CD8-positive, alpha-beta memory T cell (primary cell): ENCODE measurements at regions not wholly inside any gene's neighbourhood (a gene's known extent, or its start where the extent isn't known, plus 50 kb on each side); places are given as distances from the start of the nearest gene placed in this dataset.

Source experiments
- CTCF ChIA-PET: fragments of 350-600 bp; sonication (Branson Sonifier 250); formaldehyde crosslinking; loops from one replicate; lab custom pipeline; 2021; ENCODE audit warnings: antibody characterized with exemption; lab: Charles Lee
- POLR2A ChIA-PET: fragments of 350-600 bp; sonication (Branson Sonifier 250); formaldehyde crosslinking; loops from one replicate; lab custom pipeline; 2021; ENCODE audit warnings: antibody characterized with exemption; lab: Charles Lee
- DNase-seq, 5 donors: peaks; one replicate each; pipeline versions ENCODE4 v3.0.0 to v3.0.0-alpha.2; 2020 to 2022; ENCODE audit warnings: mixed read lengths in 1 of 5
- H3K27ac ChIP-seq: one replicate; pipeline ENCODE4 v1.7.0; 2013; ENCODE audit warnings: low read depth, mild to moderate bottlenecking, low read length, moderate library complexity
- H3K27me3 ChIP-seq: 2 replicates; pipeline ENCODE4 v1.7.0; 2013; ENCODE audit warnings: low read length, mild to moderate bottlenecking; ENCODE audit not compliant: insufficient read depth, poor library complexity, severe bottlenecking
- H3K36me3 ChIP-seq: 2 replicates; pipeline ENCODE4 v1.7.0; 2013; ENCODE audit warnings: mild to moderate bottlenecking, low read length, moderate library complexity; ENCODE audit not compliant: insufficient read depth
- H3K4me1 ChIP-seq: 2 replicates; pipeline ENCODE4 v1.7.0; 2013; ENCODE audit warnings: mild to moderate bottlenecking, low read length, moderate library complexity; ENCODE audit not compliant: insufficient read depth
- H3K4me3 ChIP-seq: 2 replicates; pipeline ENCODE4 v1.7.0; 2013; ENCODE audit warnings: mild to moderate bottlenecking, low read length
- H3K9me3 ChIP-seq: 2 replicates; pipeline ENCODE4 v1.7.0; 2013; ENCODE audit warnings: mild to moderate bottlenecking, low read length
- H3K27ac Mint-ChIP-seq, 8 donors: one replicate each; pipeline ENCODE4 v1.8.0; 2020 to 2021; ENCODE audit warnings: mixed read lengths in 8 of 8, mild to moderate bottlenecking in 6 of 8, inconsistent platforms in 3 of 8, moderate library complexity in 3 of 8
- H3K27me3 Mint-ChIP-seq, 2 donors: one replicate each; pipeline ENCODE4 v1.8.0; 2020 to 2021; ENCODE audit warnings: mixed read lengths in 2 of 2, mild to moderate bottlenecking in 1 of 2, moderate library complexity in 1 of 2
- H3K36me3 Mint-ChIP-seq, 3 donors: one replicate each; pipeline ENCODE4 v1.8.0; 2020 to 2021; ENCODE audit warnings: mixed read lengths in 3 of 3, inconsistent platforms in 1 of 3, mild to moderate bottlenecking in 1 of 3
- H3K4me1 Mint-ChIP-seq, 3 donors: one replicate each; pipeline ENCODE4 v1.8.0; 2020 to 2021; ENCODE audit warnings: mixed read lengths in 3 of 3, inconsistent platforms in 1 of 3, mild to moderate bottlenecking in 1 of 3
- H3K4me3 Mint-ChIP-seq, 7 donors: one replicate each; pipeline ENCODE4 v1.8.0; 2020 to 2021; ENCODE audit warnings: mixed read lengths in 7 of 7, mild to moderate bottlenecking in 6 of 7, moderate library complexity in 4 of 7, inconsistent platforms in 2 of 7
- H3K9me3 Mint-ChIP-seq, 5 donors: one replicate each; pipeline ENCODE4 v1.8.0; 2020 to 2022; ENCODE audit warnings: mixed read lengths in 5 of 5, mild to moderate bottlenecking in 3 of 5, moderate library complexity in 2 of 5, inconsistent platforms in 1 of 5

DNA sequence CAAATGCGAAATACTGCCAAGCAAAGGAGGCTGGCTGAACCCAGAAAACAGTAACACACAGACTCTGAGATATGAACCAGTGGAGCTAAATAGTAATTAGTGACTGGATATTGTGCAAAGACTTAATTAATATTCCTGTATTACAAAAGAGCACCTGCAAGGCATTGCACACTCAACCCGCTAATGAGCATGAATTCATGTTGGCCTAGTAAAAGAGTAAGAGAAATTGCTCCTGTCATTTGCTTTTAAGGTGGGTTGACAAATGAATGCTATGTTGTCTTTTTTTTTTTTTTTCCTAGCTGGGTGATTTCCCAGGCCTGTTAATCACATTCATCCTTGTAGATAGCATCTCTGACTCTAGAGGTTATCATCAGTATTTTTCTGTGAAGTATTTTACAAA lies 87.0 kb upstream of the CERS6 start:
- Histone ChIP-seq H3K27ac (no peak overlapping the region), H3K36me3 (no peaks in the 10 kb centered on the region), H3K4me1 (peaks cover 12% of the 10 kb centered on the region), H3K4me3 (no peak overlapping the region), H3K27me3 (no peaks in the 10 kb centered on the region), H3K9me3 (no peaks in the 10 kb centered on the region)
- DNase-seq = no peak
- Mint-ChIP-seq H3K9me3 (peaks cover 0 to 8% (median 0%) of the 10 kb centered on the region in 5 donors), H3K36me3 (peaks cover 0 to 6% (median 0%) of the 10 kb centered on the region in 3 donors), H3K27me3 (peaks cover 2 to 15% of the 10 kb centered on the region in 2 donors), H3K4me1 (peaks cover 9 to 23% (median 19%) of the 10 kb centered on the region in 3 donors), H3K4me3 (no peak overlapping the region), H3K27ac (peak overlapping the region in 1 of 8 donors; percentile 9)
- ChIA-PET POLR2A (interaction anchor here (0.6 kb wide), 1 partner anchor 28 kb away, joined by 5 read pairs; no protein-coding TSS in a partner anchor), CTCF (no interaction called here)

DNA sequence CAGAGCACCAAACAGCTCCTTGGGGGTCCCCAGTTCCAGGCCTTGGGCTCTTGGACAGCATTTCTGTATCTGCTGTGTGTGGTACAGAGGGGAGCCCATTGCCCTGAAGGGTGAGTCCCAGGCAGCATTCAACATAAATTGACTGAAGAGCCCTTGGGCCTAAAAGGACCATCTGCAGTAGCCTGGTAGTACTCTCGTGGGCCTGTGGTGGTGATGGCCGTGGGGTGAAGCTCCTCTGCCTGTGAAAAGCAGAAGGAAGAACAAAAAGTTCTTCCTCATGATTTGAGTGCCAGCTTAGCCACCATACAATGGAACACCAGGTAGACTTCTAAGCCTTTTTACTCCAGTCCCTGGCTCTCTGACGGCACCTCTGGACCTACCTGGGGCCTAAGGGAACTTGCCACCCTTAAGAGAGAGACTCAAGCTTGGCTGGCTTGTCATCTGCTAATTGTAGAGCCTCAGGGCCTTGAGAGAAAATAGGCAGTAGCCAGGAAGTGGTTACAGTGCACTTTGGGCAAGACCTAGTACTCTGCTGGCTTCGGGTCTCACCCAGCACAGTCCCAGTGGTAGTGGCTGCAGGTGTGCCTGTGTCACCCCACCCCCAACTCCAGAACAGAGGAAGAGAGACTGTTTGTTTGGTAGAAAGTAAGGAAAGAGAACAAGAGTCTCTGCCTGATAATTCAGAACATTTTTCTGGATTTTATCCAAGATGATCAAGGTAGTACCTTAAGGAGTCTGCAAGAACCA lies 84.6 kb upstream of the CERS6 start:
- Mint-ChIP-seq H3K27ac (peak overlapping the region in 5 of 8 donors; percentile 35 to 71 (median 61)), H3K4me1 (peaks cover 9 to 23% (median 21%) of the 10 kb centered on the region in 3 donors)
- POLR2A ChIA-PET = no interaction called here

GRCh38 chr2:168373468-168373867 lies 82.6 kb upstream of the CERS6 start:
- Histone ChIP-seq H3K4me3 (no peak overlapping the region), H3K27ac (no peak overlapping the region), H3K9me3 (no peaks in the 10 kb centered on the region), H3K27me3 (no peaks in the 10 kb centered on the region), H3K4me1 (peaks cover 12% of the 10 kb centered on the region), H3K36me3 (no peaks in the 10 kb centered on the region)
- peaks cover 12 to 32% (median 27%) of the 10 kb centered on the region in 3 donors for H3K4me1 Mint-ChIP-seq
- peaks cover 0 to 11% (median 0%) of the 10 kb centered on the region in 3 donors for H3K36me3 Mint-ChIP-seq
- CTCF ChIA-PET = no interaction called here
- no peak overlapping the region for H3K27ac Mint-ChIP-seq
- no peak overlapping the region for H3K4me3 Mint-ChIP-seq
- DNase-seq = no peak
- peaks cover 2 to 15% of the 10 kb centered on the region in 2 donors for H3K27me3 Mint-ChIP-seq
- H3K9me3 Mint-ChIP-seq = peaks cover 0 to 11% (median 0%) of the 10 kb centered on the region in 5 donors
- POLR2A ChIA-PET = no interaction called here

More for the DNA sequence above, 84.6 kb upstream of the CERS6 start:
- Histone ChIP-seq H3K4me1 (peaks cover 12% of the 10 kb centered on the region), H3K9me3 (no peaks in the 10 kb centered on the region), H3K36me3 (no peaks in the 10 kb centered on the region), H3K27ac (no peak overlapping the region), H3K27me3 (no peaks in the 10 kb centered on the region), H3K4me3 (no peak overlapping the region)
- peaks cover 0 to 9% (median 0%) of the 10 kb centered on the region in 3 donors for H3K36me3 Mint-ChIP-seq
- CTCF ChIA-PET = no interaction called here
- H3K27me3 Mint-ChIP-seq = peaks cover 2 to 15% of the 10 kb centered on the region in 2 donors
- DNase-seq = no peak
- H3K4me3 Mint-ChIP-seq = peak overlapping the region in 2 of 7 donors; percentile 60 to 66
- peaks cover 0 to 10% (median 0%) of the 10 kb centered on the region in 5 donors for H3K9me3 Mint-ChIP-seq

GRCh38 chr2:168375195-168375798 lies 80.8 kb upstream of the CERS6 start:
- H3K4me3 Mint-ChIP-seq = no peak overlapping the region
- CTCF ChIA-PET = no interaction called here
- POLR2A ChIA-PET = no interaction called here

DNA sequence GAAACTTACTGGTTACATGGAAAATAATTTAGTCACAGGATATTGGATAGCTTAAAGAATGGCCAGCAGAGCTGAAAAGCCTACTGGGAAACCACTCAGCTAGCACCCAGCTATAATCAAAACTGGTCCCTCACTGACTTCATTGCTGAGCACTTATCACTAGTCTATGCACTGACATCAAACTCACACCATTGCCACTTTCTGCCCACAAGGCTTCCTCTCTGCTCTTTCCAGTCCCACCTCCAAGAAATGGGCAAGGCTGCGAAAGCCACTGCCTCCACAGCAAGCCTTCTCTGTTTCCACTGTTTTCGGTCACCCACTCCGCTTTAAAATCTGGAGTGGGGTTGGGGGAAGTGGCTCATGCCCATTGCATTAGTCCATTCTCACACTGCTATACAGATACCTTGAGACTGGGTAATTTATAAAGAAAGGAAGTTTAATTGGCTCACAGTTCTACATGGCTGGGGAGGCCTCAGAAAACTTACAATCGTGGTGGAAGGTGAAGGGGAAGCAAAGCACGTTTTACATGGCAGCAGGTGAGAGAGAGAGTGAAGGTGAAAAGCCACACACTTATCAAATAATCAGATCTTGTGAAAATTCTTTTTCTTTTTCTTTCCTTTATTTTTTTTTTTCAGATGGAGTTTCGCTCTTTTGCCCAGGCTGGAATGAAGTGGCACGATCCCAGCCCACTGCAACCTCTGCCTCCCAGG lies 77.0 kb upstream of the CERS6 start:
- Mint-ChIP-seq H3K27ac (peak overlapping the region in 4 of 8 donors; percentile 12 to 77 (median 62)), H3K4me1 (peaks cover 12 to 19% (median 18%) of the 10 kb centered on the region in 3 donors), H3K36me3 (peaks cover 0 to 23% (median 0%) of the 10 kb centered on the region in 3 donors), H3K4me3 (peak overlapping the region in 4 of 7 donors; percentile 41 to 78 (median 65)), H3K27me3 (peaks cover 5 to 12% of the 10 kb centered on the region in 2 donors), H3K9me3 (peaks cover 3 to 16% (median 5%) of the 10 kb centered on the region in 5 donors)
- Histone ChIP-seq H3K27me3 (no peaks in the 10 kb centered on the region), H3K4me3 (no peak overlapping the region), H3K4me1 (peaks cover 9% of the 10 kb centered on the region), H3K27ac (no peak overlapping the region), H3K36me3 (no peaks in the 10 kb centered on the region), H3K9me3 (no peaks in the 10 kb centered on the region)
- peak in 3 of 5 donors; percentile 13 to 44 (median 22) for DNase-seq
- CTCF ChIA-PET = no interaction called here
- POLR2A ChIA-PET = no interaction called here

More at GRCh38 chr2:168375195-168375798, 80.8 kb upstream of the CERS6 start:
- H3K27me3 Mint-ChIP-seq = peaks cover 2 to 15% of the 10 kb centered on the region in 2 donors
- H3K27me3 ChIP-seq = no peaks in the 10 kb centered on the region
- H3K4me1 ChIP-seq = peaks cover 20% of the 10 kb centered on the region
- H3K36me3 Mint-ChIP-seq = peaks cover 0 to 18% (median 0%) of the 10 kb centered on the region in 3 donors
- no peaks in the 10 kb centered on the region for H3K36me3 ChIP-seq
- DNase-seq = no peak
- H3K9me3 Mint-ChIP-seq = peaks cover 3 to 11% (median 5%) of the 10 kb centered on the region in 5 donors
- no peak overlapping the region for H3K27ac Mint-ChIP-seq
- no peak overlapping the region for H3K4me3 ChIP-seq
- no peak overlapping the region for H3K27ac ChIP-seq
- H3K9me3 ChIP-seq = no peaks in the 10 kb centered on the region
- H3K4me1 Mint-ChIP-seq = peaks cover 22 to 42% (median 37%) of the 10 kb centered on the region in 3 donors

- Mint-ChIP-seq H3K4me3 (no peak overlapping the region), H3K27me3 (peaks cover 5 to 15% of the 10 kb centered on the region in 2 donors), H3K9me3 (peaks cover 3 to 16% (median 5%) of the 10 kb centered on the region in 5 donors), H3K36me3 (peaks cover 0 to 35% (median 0%) of the 10 kb centered on the region in 3 donors), H3K4me1 (peaks cover 12 to 19% (median 16%) of the 10 kb centered on the region in 3 donors), H3K27ac (no peak overlapping the region)
- POLR2A ChIA-PET = no interaction called here
- Histone ChIP-seq H3K27ac (no peak overlapping the region), H3K36me3 (no peaks in the 10 kb centered on the region), H3K4me1 (peaks cover 9% of the 10 kb centered on the region), H3K4me3 (no peak overlapping the region), H3K27me3 (no peaks in the 10 kb centered on the region), H3K9me3 (no peaks in the 10 kb centered on the region)
- DNase-seq = no peak
- CTCF ChIA-PET = interaction anchor here (0.6 kb wide), 1 partner anchor 9 kb away, joined by 3 read pairs; no protein-coding TSS in a partner anchor
Observed at GRCh38 chr2:168380500-168380899, 75.6 kb upstream of the CERS6 start.

DNA sequence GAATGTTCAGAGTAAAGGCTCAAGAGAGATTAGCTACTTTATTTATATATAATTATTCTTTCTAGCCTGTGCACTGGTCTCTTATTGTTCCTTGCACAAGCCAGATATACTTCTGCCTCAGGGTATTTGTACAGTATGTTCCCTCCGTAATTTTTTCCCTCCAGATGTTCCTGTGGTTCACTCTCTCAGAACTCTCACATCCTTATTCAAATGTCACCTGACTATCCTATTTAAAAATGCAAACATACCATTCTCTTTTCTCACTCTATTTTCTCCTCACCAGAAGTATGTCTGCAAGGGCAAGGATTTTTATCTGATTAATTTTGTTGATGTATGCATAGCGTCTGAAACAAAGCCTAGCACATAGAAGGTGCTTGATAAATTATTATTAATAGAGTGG lies 64.0 kb upstream of the CERS6 start:
- CTCF ChIA-PET = no interaction called here
- H3K4me1 Mint-ChIP-seq = no peaks in the 10 kb centered on the region
- H3K9me3 Mint-ChIP-seq = no peaks in the 10 kb centered on the region

More for the DNA sequence above, 64.0 kb upstream of the CERS6 start:
- H3K27me3 Mint-ChIP-seq = peaks cover 0 to 7% of the 10 kb centered on the region in 2 donors
- no peak overlapping the region for H3K4me3 Mint-ChIP-seq
- H3K36me3 Mint-ChIP-seq = peaks cover 0 to 2% (median 0%) of the 10 kb centered on the region in 3 donors
- H3K27ac Mint-ChIP-seq = peak overlapping the region in 1 of 8 donors; percentile 3
- Histone ChIP-seq H3K27ac (no peak overlapping the region), H3K4me1 (no peaks in the 10 kb centered on the region), H3K27me3 (no peaks in the 10 kb centered on the region), H3K36me3 (no peaks in the 10 kb centered on the region), H3K9me3 (no peaks in the 10 kb centered on the region), H3K4me3 (no peak overlapping the region)
- no peak for DNase-seq
- POLR2A ChIA-PET = no interaction called here
